ENCODE measurements at regions not wholly inside any gene's neighbourhood (a gene's known extent, or its start where the extent isn't known, plus 50 kb on each side); places are given as distances from the start of the nearest gene placed in this dataset.
A peak's percentile ranks its signal among the peaks of the same experiment; 100 is the strongest.
"Not testable (repeated sequence)": the region's sequence is repeated elsewhere in the genome, so short reads cannot be mapped to it uniquely, and the experiment has no call there.

DNA sequence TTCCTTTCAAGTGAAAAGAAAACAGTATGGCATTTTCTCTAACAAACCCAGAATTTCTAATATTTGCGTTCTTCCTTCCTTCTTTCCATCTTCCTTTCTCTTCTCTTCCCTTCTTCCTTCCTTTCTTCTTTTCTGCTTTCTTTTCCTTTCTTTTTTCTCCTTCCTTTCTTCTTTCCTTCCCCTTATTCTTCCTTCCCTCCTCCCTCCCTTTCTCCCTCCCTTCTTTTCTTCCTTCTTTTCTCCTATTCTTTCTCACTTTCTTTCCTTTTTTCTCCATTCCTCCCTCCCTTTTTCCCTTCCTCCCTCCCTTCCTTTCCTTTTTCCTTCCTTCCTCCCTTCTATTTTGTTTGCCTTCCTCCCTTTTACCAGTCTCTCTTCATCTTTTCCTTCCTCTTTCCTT lies 194.8 kb downstream of the SHCBP1 start:
- TF ChIP-seq, protein P1, sequence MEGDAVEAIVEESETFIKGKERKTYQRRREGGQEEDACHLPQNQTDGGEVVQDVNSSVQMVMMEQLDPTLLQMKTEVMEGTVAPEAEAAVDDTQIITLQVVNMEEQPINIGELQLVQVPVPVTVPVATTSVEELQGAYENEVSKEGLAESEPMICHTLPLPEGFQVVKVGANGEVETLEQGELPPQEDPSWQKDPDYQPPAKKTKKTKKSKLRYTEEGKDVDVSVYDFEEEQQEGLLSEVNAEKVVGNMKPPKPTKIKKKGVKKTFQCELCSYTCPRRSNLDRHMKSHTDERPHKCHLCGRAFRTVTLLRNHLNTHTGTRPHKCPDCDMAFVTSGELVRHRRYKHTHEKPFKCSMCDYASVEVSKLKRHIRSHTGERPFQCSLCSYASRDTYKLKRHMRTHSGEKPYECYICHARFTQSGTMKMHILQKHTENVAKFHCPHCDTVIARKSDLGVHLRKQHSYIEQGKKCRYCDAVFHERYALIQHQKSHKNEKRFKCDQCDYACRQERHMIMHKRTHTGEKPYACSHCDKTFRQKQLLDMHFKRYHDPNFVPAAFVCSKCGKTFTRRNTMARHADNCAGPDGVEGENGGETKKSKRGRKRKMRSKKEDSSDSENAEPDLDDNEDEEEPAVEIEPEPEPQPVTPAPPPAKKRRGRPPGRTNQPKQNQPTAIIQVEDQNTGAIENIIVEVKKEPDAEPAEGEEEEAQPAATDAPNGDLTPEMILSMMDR (IDR thresholded peaks at IDR 0.05; ENCODE audit: low read depth, low read length): no peak
- DNase-seq (ENCODE audit: extremely low read depth, low read depth): no peak

DNA sequence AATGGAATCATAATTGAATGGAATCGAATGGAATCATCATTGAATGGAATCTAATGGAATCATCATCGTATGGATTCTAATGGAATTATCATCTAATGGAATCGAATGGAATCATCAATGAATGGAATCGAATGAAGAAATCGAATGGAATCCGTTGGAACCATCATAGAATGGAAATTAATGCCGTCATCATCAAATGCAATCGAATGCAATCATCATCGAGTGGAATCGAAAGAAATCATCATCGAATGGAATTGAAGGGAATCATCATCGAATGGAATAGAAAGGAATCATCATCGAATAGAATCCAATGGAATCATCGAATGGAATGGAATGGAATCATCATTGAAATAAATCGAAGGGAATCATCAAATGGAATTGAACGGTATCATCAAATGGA lies 217.2 kb downstream of the SHCBP1 start:
- TF ChIP-seq, protein P1 (IDR thresholded peaks at IDR 0.05; ENCODE audit: low read depth, low read length): no peak
- DNase-seq (ENCODE audit: extremely low read depth, low read depth): no peak

DNA sequence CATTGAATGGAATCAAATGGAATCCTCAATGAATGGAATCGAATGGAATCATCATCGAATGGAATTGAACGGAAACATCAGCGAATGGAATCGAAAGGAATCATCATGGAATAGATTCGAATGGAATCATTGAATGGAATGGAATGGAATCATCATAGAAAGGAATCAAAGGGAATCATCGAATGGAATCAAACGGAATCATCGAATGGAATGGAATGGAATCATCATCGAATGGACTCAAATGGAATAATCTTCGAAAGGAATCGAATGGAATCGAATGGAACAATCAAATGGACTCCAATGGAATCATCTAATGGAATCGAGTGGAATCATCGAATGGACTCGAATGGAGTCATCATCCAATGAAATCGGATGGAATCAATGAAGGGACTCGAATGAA lies 222.6 kb downstream of the SHCBP1 start:
- DNase-seq (ENCODE audit: extremely low read depth, low read depth): not testable (repeated sequence)

DNA sequence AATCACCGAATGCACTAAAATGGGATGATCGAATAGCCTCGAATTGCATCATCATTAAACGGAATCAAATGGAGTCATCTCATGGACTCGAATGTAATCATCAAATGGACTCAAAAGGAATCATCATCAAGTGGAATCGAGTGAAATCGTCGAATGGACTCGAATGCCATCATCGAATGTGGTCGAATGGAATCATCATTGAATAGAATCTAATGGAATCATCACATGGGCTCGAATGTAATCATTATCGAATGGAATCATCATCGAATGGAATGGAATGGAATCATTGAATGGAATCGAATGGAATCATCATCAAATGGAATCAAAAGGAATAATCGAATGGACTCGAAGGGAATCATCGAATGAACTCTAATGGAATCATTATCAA lies 224.3 kb downstream of the SHCBP1 start:
- not testable (repeated sequence) for DNase-seq (ENCODE audit: extremely low read depth, low read depth)

DNA sequence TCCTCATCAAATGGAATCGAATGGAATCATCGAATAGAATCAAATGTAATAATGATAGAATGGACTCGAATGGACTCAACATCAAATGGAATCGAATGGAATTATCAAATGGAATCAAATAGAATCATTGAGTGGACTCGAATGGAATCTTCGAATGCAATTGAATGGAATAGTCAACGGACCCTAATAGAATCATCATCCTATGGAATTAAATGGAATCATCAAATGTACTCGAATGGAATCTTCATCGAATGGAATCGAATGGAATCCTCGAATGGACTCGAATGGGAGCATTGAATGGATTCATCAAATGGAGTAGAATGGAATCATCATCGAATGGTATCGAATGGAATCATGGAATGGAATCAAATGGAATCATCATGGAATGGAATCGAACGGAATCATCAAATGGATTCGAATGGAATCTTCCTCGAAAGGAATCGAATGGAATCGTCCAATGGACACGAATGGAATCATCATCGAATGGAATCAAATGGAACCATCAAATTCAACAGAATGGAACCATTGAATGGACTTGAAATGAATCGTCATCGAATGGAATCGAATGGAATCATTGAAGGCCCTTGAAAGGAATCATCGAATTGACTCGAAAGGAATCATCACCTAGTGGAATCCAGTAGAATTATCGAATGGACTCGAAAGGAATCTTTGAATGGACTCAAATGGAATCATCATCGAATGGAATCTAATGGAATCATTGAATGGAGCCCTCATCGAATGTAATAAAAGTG lies 224.9 kb downstream of the SHCBP1 start:
- DNase-seq (ENCODE audit: extremely low read depth, low read depth): not testable (repeated sequence)

DNA sequence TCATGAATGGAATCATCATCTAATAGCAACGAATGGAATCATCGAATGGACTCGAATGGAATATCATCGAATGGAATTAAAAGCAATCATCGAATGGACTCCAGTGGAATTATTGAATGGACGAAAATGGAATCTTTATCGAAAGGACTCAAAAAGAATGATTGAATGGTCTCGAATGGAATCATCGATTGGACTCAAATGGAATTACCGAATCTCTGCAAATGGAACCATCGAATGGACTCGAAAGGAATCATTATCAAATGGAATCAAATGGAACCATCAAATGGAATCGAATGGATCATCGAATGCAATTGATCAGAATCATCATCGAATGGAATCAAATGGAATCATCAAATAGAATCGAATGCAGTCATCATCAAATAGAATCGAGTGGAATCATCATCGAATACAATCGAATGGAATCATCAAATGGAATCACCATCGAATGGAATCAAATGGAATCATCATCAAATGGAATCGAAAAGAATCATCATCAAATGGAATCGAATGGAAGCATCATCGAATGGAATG lies 225.7 kb downstream of the SHCBP1 start:
- DNase-seq (ENCODE audit: extremely low read depth, low read depth): not testable (repeated sequence)

DNA sequence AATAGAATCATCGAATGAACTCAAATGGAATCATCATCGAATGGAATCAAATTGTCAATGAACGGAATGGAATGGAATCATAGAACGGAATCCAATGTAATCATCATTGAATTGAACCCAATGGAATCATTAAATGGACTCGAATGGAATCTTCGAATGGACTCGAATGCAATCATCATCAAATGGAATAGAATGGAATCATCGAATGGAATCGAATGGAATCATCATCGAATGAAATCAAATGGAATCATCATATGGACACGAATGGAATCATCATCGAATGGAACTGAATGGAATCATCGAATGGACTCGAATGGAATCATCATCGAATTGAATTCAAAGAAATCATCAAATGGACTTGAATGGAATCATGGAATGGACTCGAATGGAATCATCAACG lies 226.2 kb downstream of the SHCBP1 start:
- DNase-seq (ENCODE audit: extremely low read depth, low read depth): not testable (repeated sequence)

DNA sequence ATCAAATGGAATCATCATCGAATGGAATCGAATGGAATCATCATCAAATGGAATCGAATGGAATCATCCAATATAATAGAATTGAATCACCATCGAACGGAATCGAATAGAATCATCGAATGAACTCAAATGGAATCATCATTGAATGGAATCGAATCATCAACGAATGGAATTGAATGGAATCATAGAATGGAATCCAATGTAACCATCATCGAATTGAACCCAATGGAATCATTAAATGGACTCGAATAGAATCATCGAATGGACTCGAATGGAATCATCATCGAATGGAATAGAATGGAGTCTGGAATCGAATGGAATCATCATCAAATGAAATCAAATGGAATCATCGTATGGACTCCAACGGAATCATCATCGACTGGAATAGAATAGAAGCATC lies 227.0 kb downstream of the SHCBP1 start:
- DNase-seq (ENCODE audit: extremely low read depth, low read depth): not testable (repeated sequence)

DNA sequence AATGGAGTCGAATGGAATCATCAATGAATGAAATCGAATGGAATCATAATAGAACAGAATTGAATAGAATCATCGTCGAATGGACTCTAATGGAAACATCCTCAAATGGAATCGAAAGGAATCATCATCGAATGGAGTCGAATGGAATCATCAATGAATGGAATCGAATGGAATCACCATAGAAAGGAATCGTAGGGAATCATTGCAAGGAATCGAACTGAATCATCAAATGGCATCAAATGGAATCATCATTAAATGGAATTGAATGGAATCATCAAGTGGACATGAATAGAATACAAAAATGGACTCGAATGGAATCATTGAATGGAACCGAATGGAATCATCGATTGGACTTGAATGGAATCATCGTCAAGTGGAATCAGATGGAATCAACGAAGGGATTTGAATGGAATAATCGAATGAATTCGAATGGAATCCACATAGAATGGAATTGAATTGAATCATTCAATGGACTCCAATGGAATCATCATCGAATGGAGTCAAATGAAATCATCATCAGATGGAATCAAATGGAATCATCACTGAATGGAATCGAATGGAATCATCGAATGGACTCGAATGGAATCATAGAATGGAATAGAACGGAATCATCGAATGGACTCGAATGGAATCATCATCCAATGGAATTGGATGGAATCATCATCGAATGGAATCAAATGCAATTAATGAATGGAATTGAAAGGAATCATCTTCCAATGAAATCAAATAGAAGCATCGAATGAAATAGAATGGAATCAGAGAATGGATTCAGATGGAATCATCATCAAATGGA lies 228.1 kb downstream of the SHCBP1 start:
- DNase-seq (ENCODE audit: extremely low read depth, low read depth): not testable (repeated sequence)

DNA sequence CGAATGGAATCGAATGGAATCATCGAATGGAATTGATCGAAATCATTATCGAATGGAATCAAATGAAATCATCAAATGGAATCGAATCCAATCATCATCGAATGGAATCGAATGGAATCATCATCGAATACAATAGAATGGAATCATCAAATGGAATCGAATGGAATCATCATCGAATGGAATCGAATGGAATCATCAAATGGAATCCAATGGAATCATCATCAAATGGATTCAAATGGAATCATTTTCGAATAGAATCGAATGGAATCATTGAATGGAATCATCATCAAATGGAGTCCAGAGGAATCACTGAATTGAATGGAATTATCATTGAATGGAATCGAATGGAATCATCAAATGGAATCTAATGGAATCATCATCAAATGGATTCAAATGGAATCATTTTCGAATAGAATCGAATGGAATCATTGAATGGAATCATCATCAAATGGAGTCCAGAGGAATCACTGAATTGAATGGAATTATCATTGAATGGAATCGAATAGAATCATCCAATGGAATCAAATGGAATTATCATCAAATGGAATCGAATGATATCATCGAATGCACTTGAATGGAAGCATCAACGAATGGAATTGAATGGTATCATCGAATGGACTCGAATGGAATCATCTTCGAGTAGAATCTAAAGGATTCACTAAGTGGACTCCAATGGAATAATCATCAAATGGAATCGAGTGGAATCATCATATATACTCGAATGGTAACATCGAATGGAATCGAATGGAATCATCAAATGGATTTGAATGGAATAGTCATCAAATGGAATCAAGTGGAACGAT lies 230.3 kb downstream of the SHCBP1 start:
- DNase-seq (ENCODE audit: extremely low read depth, low read depth): not testable (repeated sequence)

DNA sequence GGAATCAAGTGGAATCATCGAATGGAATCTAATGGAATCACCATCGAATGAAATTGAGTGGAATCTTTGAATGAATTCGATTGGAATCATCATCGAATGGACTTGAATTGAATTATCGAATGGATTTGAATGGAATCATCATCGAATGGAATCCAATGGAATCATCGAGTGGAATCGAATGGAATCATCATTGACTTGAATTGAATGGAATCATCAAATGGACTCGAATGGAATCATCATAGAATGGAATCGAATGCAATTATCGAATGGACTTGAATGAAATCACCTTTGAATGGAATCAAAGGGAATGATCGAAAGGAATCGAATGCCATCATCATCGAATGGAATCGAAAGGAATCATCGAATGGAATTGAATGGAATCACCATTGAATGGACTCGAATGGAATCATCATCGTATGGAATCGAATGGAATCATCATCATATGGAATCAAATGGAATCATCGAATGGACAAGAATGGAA lies 231.6 kb downstream of the SHCBP1 start:
- DNase-seq (ENCODE audit: extremely low read depth, low read depth): peak; percentile 68

DNA sequence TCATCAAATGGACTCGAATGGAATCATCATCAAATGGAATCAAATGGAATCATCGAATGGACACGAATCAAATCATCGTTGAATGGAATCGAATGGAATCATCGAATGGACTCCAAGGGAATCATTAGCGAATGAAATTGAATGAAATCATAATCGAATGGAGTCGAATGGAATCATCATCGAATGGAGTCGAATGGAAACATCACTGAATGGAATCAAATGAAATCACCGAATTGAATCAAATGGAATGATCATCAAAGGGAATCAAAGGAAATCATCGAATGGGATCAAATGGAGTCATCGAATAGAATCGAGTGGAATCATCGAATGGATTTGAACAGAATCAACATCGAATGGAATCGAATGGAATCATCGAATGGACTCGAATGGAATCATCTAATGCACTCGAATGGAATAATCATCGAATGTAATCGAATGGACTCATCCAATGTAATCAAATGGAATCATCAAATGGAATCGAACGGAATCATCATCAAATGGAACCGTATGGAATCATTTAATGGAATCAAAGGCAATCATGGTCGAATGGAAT lies 232.2 kb downstream of the SHCBP1 start:
- not testable (repeated sequence) for DNase-seq (ENCODE audit: extremely low read depth, low read depth)

DNA sequence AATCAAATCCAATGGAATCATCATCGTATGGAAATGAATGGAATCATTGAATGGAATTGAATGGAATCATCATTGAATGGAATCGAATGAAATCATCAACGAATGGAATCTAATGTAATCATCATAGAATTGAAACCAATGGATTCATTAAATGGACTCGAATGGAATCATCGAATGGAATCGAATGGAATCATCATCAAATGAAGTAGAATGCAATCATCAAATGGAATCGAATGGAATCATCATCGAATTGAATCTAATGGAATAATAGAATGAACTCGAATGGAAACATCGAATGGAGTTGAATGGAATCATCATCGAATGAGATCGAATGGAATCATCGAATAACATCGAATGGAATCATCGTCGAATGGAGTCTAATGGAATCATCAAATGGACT lies 232.8 kb downstream of the SHCBP1 start:
- not testable (repeated sequence) for DNase-seq (ENCODE audit: extremely low read depth, low read depth)

DNA sequence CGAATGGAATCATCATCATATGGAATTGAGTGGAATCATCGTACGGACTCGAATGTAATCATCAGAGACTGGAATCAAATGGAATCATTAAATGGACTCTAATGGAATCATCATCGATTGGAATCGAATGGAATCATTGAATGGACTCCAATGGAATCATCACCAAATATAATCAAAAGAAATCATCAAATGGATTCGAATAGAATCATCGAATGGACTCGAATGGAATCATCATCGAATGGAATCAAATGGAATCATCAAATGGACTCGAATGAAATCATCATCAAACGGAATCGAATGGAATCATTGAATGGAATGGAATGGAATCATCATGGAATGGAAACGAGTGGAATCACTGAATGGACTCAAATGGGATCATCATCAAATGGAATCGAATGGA lies 233.5 kb downstream of the SHCBP1 start:
- not testable (repeated sequence) for DNase-seq (ENCODE audit: extremely low read depth, low read depth)

DNA sequence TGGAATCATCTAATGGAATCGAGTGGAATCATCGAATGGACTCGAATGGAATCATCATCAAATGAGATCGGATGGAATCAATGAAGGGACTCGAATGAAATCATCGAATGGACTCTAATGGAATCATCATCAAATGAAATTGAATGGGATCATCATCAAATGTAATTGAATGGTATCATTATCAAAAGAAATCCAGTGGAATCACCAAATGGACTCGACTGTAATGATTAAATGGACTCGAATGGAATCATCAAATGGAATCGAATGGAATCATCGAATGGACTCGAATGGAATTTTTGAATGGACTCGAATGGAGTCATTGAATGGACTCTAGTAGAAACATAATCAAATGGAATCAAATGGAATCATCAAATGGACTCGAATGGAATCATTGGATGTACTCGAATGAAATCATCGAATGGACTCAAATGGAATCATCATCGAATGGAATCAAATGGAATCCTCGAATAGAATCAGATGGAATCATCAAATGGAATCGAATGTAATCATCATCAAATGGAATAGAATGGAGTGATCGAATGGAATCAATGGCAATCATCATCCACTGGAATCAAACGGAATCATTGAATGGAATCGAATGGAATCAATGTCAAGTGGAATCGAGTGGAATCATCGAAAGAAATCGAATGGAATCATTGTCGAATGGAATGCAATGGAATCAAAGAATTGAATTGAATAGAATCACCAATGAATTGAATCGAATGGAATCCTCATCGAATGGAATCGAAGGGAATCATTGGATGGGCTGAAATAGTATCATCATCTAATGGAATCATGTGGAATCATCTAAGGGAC lies 234.2 kb downstream of the SHCBP1 start:
- not testable (repeated sequence) for DNase-seq (ENCODE audit: extremely low read depth, low read depth)

DNA sequence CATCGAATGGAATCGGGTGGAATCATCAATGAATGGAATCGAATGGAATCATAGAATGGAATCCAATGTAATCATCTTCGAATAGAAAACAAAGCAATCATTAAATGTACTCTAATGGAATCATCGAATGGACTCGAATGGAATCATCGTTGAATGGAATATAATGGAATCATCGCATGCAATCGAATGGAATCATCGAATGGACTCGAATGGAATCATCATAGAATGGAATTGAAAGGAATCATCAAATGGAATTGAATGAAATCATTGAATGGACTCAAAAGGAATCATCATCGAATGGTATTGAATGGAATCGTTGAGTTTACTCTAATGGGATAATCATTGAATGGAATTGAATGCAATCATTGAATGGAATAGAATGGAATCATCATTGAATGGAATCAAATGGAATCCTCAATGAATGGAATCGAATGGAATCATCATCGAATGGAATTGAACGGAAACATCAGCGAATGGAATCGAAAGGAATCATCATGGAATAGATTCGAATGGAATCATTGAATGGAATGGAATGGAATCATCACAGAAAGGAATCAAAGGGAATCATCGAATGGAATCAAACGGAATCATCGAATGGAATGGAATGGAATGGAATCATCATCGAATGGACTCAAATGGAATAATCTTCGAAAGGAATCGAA lies 234.9 kb downstream of the SHCBP1 start:
- DNase-seq (ENCODE audit: extremely low read depth, low read depth): not testable (repeated sequence)

All from AG09319 (cell line).